ENCODE measurements at regions not wholly inside any gene's neighbourhood (a gene's known extent, or its start where the extent isn't known, plus 50 kb on each side); places are given as distances from the start of the nearest gene placed in this dataset.

GRCh38 chr2:184119989-184120800 lies 478.1 kb upstream of the ZNF804A start:
- Histone ChIP-seq H3K27ac (ENCODE audit: low read length) (no peak overlapping the region), H3K9me3 (ENCODE audit: low read length) (no peaks in the 10 kb centered on the region), H3K79me2 (replicated peaks; ENCODE audit: insufficient read depth, low read length) (no peaks in the 10 kb centered on the region), H3K4me2 (ENCODE audit: low read length) (no peak overlapping the region), H4K20me1 (ENCODE audit: insufficient read depth) (no peaks in the 10 kb centered on the region), H3K27me3 (ENCODE audit: insufficient read depth, low read depth, low read length) (no peaks in the 10 kb centered on the region), H3K36me3 (ENCODE audit: insufficient read depth, low read length) (no peaks in the 10 kb centered on the region), H3F3A (ENCODE audit: insufficient read depth, low read length, poor library complexity, severe bottlenecking) (no peaks in the 10 kb centered on the region), H3K9me2 (ENCODE audit: insufficient read depth, low read length) (no peaks in the 10 kb centered on the region), H3K4me3 (ENCODE audit: low read length) (no peak overlapping the region), H2AFZ (ENCODE audit: low read depth, low read length) (no peak overlapping the region), H3K9ac (ENCODE audit: low read length) (no peak overlapping the region)
- TF ChIP-seq POLR2AphosphoS5 (IDR thresholded peaks at IDR 0.05): no peak
- TF ChIP-seq EP300 (conservative IDR thresholded peaks at IDR 0.05; ENCODE audit: poor library complexity, severe bottlenecking): no peak

- Histone ChIP-seq H3F3A (ENCODE audit: insufficient read depth, low read length, poor library complexity, severe bottlenecking) (no peaks in the 10 kb centered on the region), H4K20me1 (ENCODE audit: insufficient read depth) (no peaks in the 10 kb centered on the region), H3K9me3 (ENCODE audit: low read length) (no peaks in the 10 kb centered on the region), H3K4me3 (ENCODE audit: low read length) (no peak overlapping the region), H3K4me2 (ENCODE audit: low read length) (no peak overlapping the region), H3K9ac (ENCODE audit: low read length) (no peak overlapping the region), H3K9me2 (ENCODE audit: insufficient read depth, low read length) (no peaks in the 10 kb centered on the region), H3K79me2 (replicated peaks; ENCODE audit: insufficient read depth, low read length) (no peaks in the 10 kb centered on the region), H3K27me3 (ENCODE audit: insufficient read depth, low read depth, low read length) (no peaks in the 10 kb centered on the region), H3K36me3 (ENCODE audit: insufficient read depth, low read length) (no peaks in the 10 kb centered on the region), H3K27ac (ENCODE audit: low read length) (no peak overlapping the region), H2AFZ (ENCODE audit: low read depth, low read length) (no peak overlapping the region)
- TF ChIP-seq MXI1 (conservative IDR thresholded peaks at IDR 0.05; ENCODE audit: poor library complexity, severe bottlenecking): no peak
- TF ChIP-seq SMC3 (conservative IDR thresholded peaks at IDR 0.05; ENCODE audit: poor library complexity): no peak
- no peak for TF ChIP-seq EP300 (conservative IDR thresholded peaks at IDR 0.05; ENCODE audit: poor library complexity, severe bottlenecking)
- no peak for TF ChIP-seq CTCF (IDR thresholded peaks at IDR 0.05; ENCODE audit: poor library complexity, severe bottlenecking)
- TF ChIP-seq REST (IDR thresholded peaks at IDR 0.05; ENCODE audit: borderline replicate concordance): no peak
- TF ChIP-seq RAD21 (conservative IDR thresholded peaks at IDR 0.05): no peak
- no peak for TF ChIP-seq TAF1 (IDR thresholded peaks at IDR 0.05; ENCODE audit: low read depth)
- TF ChIP-seq POLR2AphosphoS5 (IDR thresholded peaks at IDR 0.05): no peak
- TF ChIP-seq EZH2 (IDR thresholded peaks at IDR 0.05; ENCODE audit: borderline replicate concordance, insufficient read depth, low read length, poor library complexity, severe bottlenecking): no peak
These were observed 472.5 kb upstream of the ZNF804A start for GRCh38 chr2:184125867-184126266.
